GM04503 (cell line): ENCODE measurements at regions not wholly inside any gene's neighbourhood (a gene's known extent, or its start where the extent isn't known, plus 50 kb on each side); places are given as distances from the start of the nearest gene placed in this dataset.

Source experiments
- DNase-seq: peaks from one replicate; pipeline ENCODE4 v3.0.0-alpha.2; 2012; ENCODE audit warnings: low read depth

- DNase-seq: no peak
Observed at GRCh38 chr19:32294871-32295438, 50.5 kb upstream of the ZNF507 start.
